ENCODE measurements at regions not wholly inside any gene's neighbourhood (a gene's known extent, or its start where the extent isn't known, plus 50 kb on each side); places are given as distances from the start of the nearest gene placed in this dataset.
A peak's percentile ranks its signal among the peaks of the same experiment; 100 is the strongest.

GRCh38 chr13:36493046-36493445 lies 60.8 kb downstream of the CCNA1 start:
- no peak for DNase-seq

GRCh38 chr13:36495431-36495830 lies 63.1 kb downstream of the CCNA1 start:
- no peak for DNase-seq

GRCh38 chr13:36509369-36509768 lies 77.1 kb downstream of the CCNA1 start:
- no peak for DNase-seq

- no peak for DNase-seq
These were observed 80.5 kb downstream of the CCNA1 start for GRCh38 chr13:36512771-36513170.

- no peak for DNase-seq
These were observed 81.0 kb downstream of the CCNA1 start for GRCh38 chr13:36513266-36513665.

GRCh38 chr13:36515466-36515865 lies 83.2 kb downstream of the CCNA1 start:
- DNase-seq, result no peak

GRCh38 chr13:36516225-36516624 lies 83.9 kb downstream of the CCNA1 start:
- DNase-seq, result no peak

GRCh38 chr13:36518707-36519106 lies 86.4 kb downstream of the CCNA1 start:
- no peak for DNase-seq

GRCh38 chr13:36519432-36519831 lies 87.1 kb downstream of the CCNA1 start:
- no peak for DNase-seq

- DNase-seq, result no peak
These were observed 87.8 kb downstream of the CCNA1 start for GRCh38 chr13:36520111-36520510.

- no peak for DNase-seq
These were observed 94.6 kb downstream of the CCNA1 start for GRCh38 chr13:36526897-36527296.

GRCh38 chr13:36528105-36528504 lies 95.8 kb downstream of the CCNA1 start:
- DNase-seq, result no peak

GRCh38 chr13:36530050-36530789 lies 97.9 kb downstream of the CCNA1 start:
- DNase-seq, result peak in 4 of 56 donors; percentile 1 to 19 (median 6)

GRCh38 chr13:36530861-36531590 lies 98.7 kb downstream of the CCNA1 start:
- no peak for DNase-seq

GRCh38 chr13:36531746-36532486 lies 99.6 kb downstream of the CCNA1 start:
- DNase-seq, result no peak

GRCh38 chr13:36533806-36534205 lies 101.5 kb downstream of the CCNA1 start:
- no peak for DNase-seq

GRCh38 chr13:36536546-36536945 lies 104.3 kb downstream of the CCNA1 start:
- no peak for DNase-seq

GRCh38 chr13:36543671-36544070 lies 111.4 kb downstream of the CCNA1 start:
- peak in 2 of 56 donors; percentile 9 to 11 for DNase-seq

- no peak for DNase-seq
These were observed 115.8 kb downstream of the CCNA1 start for GRCh38 chr13:36548129-36548528.

- no peak for DNase-seq
These were observed 116.9 kb downstream of the CCNA1 start for GRCh38 chr13:36549126-36549702.

GRCh38 chr13:36549755-36550154 lies 117.5 kb downstream of the CCNA1 start:
- DNase-seq, result no peak

- DNase-seq, result no peak
These were observed 117.9 kb downstream of the CCNA1 start for GRCh38 chr13:36550177-36550576.
